ENCODE measurements at regions not wholly inside any gene's neighbourhood (a gene's known extent, or its start where the extent isn't known, plus 50 kb on each side); places are given as distances from the start of the nearest gene placed in this dataset.

DNA sequence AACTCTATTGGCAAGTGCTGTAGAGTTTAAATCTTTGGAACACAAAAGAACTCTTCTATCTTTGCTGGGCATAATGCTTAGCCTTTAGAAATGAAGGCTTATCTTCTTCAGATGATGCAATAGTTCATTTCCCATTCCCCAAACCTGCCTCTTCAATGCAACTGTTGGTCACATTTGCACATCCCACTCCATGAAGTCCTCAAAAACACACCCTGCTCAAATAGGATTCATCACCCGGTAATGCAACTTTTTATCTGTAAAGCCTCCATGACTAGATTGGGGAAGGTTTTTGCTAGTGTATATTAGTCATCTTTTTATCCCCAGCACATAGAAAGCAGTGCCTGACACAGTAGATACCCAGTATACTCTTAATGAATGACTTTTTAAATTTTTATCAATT, 376.4 kb downstream of the RBM43 start:
- no peak for DNase-seq

GRCh38 chr2:150883613-150883895, 378.1 kb downstream of the RBM43 start:
- DNase-seq = no peak

- no peak for DNase-seq
Observed at GRCh38 chr2:150882751-150883612, 378.7 kb downstream of the RBM43 start.

DNA sequence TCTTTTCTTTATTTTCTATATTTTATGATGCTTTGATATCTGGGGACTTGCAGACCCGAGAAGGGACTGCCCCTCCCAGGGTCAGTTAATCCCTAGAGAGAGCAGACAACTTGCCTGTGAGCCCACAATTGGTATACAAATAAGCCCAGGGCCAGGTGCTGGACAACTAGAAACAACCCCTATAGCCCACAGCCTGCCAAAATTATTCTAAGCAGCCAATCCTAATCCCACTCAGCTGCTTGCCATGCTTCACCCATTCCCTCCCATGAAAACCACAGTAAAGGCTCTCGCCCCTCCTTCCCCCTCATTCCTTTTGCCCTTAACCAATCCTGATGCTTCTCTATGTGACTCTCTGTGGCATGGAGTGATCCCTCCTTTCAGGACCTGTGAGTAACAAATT, 380.7 kb downstream of the RBM43 start:
- no peak for DNase-seq

DNA sequence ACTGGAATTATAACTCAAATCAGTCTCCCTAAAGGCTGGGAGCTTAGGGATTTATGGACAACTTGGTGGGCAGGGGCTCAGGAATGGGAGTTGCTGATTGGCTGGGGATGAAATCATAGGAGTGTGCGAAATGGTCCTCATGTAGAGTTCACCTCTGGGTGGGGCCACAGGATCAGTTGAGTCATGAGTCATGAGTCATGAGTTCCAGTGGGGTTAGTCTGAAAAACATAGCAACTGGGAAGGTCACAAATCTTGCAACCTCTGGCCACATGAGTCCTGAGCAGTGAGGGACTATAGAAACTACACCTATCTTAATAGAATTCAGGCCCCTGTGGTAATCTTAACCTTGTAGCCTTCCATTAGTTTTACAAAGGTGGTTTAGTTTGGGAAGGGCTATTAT, 383.3 kb downstream of the RBM43 start:
- no peak for DNase-seq

DNA sequence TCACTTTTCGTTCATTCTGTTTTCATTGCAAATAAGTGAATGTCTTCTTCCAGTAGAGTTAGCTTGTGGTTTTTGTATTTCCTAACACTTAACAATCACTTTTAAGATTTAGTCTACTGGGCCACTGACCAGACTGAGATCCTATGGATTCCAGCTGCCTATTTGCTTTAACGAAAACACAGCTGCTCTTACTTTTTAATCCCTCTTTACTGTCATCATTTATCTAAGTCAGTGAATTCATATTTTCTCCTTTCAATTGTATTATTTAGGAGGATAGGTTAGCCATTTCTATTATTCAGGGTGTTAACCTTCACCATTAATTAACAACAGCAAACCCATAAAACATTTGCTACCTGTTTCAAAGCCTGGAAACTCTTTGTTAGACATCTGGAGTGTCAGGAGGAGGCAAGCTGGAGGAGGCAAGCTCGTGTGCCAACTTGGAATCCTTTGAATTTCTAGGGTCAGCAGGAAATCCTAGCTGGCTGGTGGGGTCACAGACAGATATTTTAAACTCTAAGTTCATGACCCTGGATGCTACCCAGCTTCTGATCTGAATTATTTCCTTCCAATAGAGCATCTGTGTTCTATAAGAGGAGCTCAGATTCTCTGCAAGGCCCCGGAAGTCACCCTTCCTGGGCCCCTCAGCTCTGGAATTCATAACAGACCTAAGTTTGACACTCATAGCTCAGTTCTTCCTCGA, 385.3 kb downstream of the RBM43 start:
- no peak for DNase-seq

GRCh38 chr2:150873396-150873772, 385.9 kb upstream of the RND3 start:
- no peak for DNase-seq

- DNase-seq = peak; percentile 4
Observed at GRCh38 chr2:150872756-150873395, 385.4 kb upstream of the RND3 start.

GRCh38 chr2:150866431-150866830, 379.0 kb upstream of the RND3 start:
- DNase-seq = no peak

DNA sequence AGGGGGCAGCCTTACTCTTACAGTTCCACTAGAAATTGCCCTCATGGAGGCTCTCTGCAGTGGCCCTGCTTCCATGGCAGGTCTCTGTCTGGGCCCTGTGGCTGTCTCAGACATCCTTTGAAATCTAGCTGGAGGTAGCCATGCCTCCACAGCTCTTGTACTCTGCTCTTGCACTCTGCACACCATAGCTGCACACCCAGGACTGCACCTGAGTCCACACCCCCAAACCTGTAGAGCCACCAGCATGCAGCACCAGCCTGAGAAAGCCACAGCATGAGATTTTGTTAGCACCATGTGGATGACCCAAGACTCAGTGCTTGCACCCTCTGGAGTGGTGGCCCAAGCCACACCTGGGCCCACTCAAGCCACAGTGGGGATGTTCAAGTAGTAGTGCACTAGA, 376.2 kb upstream of the RND3 start:
- no peak for DNase-seq

DNA sequence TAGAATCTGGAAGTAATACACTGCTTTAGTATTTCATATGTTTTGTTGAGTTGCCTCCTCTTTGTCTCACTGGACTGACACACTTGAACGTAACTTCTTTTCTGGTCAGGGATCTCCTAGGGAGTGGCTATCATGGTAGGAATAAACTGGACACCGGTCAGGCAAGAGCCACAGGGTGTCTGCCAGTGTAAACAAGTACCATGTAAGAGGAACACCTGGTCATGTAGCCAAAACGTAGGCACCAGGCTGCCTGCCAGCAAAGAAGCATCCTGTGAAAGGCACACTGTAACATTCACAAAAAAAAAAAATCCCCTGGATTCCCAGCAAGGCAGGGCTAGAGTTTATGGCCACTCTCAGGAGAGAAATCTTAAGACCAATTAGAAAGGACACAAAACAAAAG, 372.8 kb upstream of the RND3 start:
- no peak for DNase-seq

- DNase-seq = peak; percentile 8
Observed at GRCh38 chr2:150859877-150860276, 372.4 kb upstream of the RND3 start.

- DNase-seq = no peak
Observed at GRCh38 chr2:150859162-150859561, 371.7 kb upstream of the RND3 start.

- no peak for DNase-seq
Observed at GRCh38 chr2:150858382-150858781, 370.9 kb upstream of the RND3 start.

- DNase-seq = no peak
Observed at GRCh38 chr2:150856596-150857281, 369.3 kb upstream of the RND3 start.

DNA sequence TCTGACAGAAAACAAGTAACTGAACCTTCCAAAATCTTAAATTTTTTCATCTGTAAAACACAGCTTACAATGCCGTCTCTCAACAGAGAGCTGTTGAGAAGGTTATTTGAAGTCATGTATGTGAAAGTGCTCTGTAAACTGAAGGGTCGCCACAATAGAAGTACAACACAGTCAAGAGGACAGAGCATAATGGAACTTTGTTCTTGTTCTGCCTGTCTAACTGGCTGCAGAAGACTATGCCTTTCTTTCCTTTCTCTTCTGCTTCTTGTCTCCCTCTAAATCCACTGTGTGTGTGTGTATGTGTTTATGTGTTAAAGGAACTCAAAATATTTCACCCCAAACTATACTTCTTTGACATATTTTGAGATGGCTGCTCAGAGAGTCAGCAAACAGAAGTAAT, 365.8 kb upstream of the RND3 start:
- no peak for DNase-seq

GRCh38 chr2:150850641-150851040, 363.2 kb upstream of the RND3 start:
- DNase-seq = no peak

DNA sequence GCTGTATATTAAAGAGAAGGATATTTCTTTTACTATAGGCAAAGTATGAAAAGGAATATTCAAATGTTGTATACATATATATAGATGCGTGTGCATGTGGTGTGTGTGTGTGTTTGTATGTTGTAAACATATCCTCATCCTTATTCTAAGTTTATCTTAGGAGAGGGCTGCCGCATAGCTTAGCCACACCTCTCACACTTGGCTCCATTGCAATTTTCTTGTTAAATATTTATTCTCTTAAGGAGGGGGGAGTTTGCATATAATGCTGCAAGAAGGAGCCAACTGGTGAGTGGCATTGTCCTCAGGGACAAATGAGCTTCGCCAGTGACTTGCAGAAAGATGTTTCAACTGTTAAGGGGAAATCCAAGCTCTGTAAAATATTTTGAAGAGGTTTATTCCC, 360.1 kb upstream of the RND3 start:
- no peak for DNase-seq

GRCh38 chr2:150846691-150847090, 359.2 kb upstream of the RND3 start:
- DNase-seq = no peak

GRCh38 chr2:150832686-150833085, 345.2 kb upstream of the RND3 start:
- DNase-seq = no peak

GRCh38 chr2:150824118-150824517, 336.7 kb upstream of the RND3 start:
- no peak for DNase-seq

GRCh38 chr2:150817422-150817821, 330.0 kb upstream of the RND3 start:
- no peak for DNase-seq

DNA sequence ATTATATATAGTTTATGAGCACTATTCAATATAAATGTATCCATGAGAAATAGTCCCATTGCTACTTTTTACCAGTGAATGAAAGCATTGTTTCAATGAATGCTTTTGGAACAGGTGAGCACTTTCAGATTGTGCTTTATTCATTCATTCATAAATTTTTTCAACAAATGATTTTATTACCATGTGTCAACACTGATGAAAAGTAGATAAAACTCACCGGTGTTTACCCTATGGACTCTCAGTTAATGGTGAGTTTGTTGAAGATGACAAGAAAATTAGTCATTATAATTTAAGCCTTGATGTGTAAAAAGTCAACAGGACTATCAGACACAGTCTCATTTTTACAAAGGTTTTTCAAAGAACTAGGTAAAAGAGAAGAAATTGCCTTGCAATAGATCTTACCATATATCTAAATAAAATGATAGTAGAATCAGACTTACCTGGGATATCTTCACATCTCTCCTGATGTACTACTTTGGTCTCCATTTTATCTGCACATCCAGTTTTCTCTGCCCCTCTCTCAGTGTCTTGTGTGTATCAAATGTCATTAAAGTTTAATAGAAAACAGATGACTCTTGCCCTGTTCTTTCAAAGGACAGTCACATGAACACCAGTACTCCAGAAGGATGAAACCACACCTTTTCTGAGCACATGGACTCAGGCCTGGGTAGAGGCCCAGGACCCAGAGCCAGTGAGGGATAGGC, 325.3 kb upstream of the RND3 start:
- peak; percentile 87 for DNase-seq

Measured in NCI-H526 treated with DMSO at 0.1 percent for 48 hours (cell line).